ENCODE measurements at regions not wholly inside any gene's neighbourhood (a gene's known extent, or its start where the extent isn't known, plus 50 kb on each side); places are given as distances from the start of the nearest gene placed in this dataset.

DNA sequence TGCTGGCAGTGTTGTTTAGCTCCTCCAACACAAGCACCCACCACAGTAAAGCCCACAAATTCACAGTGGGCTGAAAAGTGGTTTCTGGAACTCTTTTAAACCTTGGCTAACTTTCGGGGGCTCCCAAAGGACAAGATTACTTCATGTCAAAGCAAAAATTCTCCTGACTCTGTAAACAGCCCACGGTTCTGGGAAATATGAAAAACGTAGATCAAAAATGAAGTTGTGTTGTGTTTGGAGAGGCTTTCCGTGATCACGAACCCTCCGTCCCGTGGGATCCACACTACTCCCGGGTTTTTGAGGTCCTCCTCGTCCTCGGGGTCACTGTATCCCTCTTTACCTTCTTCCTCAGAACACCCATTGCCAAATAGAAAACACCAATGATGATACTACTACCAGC lies 159.0 kb upstream of the RUNX1 start:
- TF ChIP-seq, protein P1, sequence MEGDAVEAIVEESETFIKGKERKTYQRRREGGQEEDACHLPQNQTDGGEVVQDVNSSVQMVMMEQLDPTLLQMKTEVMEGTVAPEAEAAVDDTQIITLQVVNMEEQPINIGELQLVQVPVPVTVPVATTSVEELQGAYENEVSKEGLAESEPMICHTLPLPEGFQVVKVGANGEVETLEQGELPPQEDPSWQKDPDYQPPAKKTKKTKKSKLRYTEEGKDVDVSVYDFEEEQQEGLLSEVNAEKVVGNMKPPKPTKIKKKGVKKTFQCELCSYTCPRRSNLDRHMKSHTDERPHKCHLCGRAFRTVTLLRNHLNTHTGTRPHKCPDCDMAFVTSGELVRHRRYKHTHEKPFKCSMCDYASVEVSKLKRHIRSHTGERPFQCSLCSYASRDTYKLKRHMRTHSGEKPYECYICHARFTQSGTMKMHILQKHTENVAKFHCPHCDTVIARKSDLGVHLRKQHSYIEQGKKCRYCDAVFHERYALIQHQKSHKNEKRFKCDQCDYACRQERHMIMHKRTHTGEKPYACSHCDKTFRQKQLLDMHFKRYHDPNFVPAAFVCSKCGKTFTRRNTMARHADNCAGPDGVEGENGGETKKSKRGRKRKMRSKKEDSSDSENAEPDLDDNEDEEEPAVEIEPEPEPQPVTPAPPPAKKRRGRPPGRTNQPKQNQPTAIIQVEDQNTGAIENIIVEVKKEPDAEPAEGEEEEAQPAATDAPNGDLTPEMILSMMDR (conservative IDR thresholded peaks at IDR 0.05; ENCODE audit: low read length): no peak
- TF ChIP-seq EZH2phosphoT487 (IDR thresholded peaks at IDR 0.05; ENCODE audit: borderline replicate concordance, low read depth, low read length): no peak

All from OCI-LY7 (cell line).